Left cardiac atrium (tissue), 4 donors: ENCODE measurements at regions not wholly inside any gene's neighbourhood (a gene's known extent, or its start where the extent isn't known, plus 50 kb on each side); places are given as distances from the start of the nearest gene placed in this dataset.
"Not testable (repeated sequence)": the region's sequence is repeated elsewhere in the genome, so short reads cannot be mapped to it uniquely, and the experiment has no call there.

ENCODE experiments used
- ATAC-seq, 2 donors: fragments of 200-7000 bp; cut with Tn5 transposase; one replicate each; pipeline ENCODE4 v1.9.1; 2020; ENCODE audit warnings: mild to moderate bottlenecking in 2 of 2, moderate library complexity in 2 of 2
- DNase-seq: peaks from one replicate; pipeline ENCODE4 v3.0.0-alpha.2; 2020
- intact Hi-C, 2 donors: fragments of 100-400 bp; cut with DNase I; formaldehyde crosslinking; loops; one replicate each; pipeline versions ENCODE4 v1.14.1 to v1.15.1; 2022 to 2023
- microRNA-seq, 2 donors: library from miRNA; unstranded; fragments of <30 nt; microRNA quantifications; one replicate each; pipeline ENCODE4 v1.2.0, GENCODE V29; 2020
- donor health status: DM: no; HTN: yes; CAD: no.
- donor health status: DM: no; HTN: yes; CAD: no; lungs with severe emphysema.
- donor health status: DM: yes; HTN: yes; CAD: no.
- donor health status: Dilated cardiomyopathy.

DNA sequence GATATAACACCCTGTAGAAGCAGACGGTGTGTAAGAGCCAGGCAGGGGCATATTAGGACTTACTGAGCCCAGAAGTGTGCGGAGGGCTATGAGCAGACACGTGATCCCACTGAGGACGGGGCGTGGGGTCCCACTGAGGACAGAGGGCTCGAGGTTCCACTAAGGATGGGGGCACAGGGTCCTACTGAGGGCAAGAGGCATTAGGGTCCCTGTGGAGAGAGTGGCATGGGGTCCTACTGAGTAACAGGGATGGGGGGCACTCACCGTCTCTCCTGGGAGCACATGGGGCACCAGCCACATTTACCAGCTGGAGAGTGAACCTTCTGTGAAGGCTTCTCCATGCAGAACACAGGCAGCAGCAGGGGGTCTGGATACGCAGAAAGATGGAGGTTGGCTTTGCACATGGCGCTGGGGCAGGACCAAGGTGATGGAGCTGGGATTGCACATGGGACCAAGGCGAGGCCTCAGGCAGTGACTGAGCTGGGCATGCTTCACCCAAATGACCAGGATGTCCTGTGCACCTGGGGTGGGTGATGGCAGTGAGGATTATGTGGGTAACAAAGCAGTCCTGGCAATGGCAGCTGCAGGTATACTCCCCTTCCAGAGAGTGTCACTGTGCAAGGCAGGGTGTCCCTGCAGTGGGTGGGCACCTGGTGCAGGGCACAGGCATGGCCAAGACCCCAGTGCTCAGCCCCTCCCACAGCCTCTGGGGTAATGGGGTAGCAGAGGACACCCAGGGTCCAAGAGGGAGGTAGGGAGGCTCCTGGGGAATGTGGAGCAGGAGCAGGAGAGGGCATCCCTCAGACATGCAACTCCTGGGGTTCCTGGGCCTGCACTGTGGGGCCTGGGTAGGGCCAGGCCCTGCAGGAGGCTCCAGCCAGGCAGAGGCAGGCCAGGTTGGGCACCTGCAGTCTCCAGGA, 278.1 kb downstream of the TCERG1L start:
- intact Hi-C loops, result no loop called here
- no peak for DNase-seq
- peak in 1 of 2 donors; percentile 18 for ATAC-seq

GRCh38 chr10:131034451-131034850, 277.1 kb downstream of the TCERG1L start:
- intact Hi-C loops, result no loop called here
- no peak for ATAC-seq
- DNase-seq, result no peak

- no peak for ATAC-seq
- intact Hi-C loops, result no loop called here
Measured at GRCh38 chr10:131035779-131036178, 275.7 kb downstream of the TCERG1L start.

DNA sequence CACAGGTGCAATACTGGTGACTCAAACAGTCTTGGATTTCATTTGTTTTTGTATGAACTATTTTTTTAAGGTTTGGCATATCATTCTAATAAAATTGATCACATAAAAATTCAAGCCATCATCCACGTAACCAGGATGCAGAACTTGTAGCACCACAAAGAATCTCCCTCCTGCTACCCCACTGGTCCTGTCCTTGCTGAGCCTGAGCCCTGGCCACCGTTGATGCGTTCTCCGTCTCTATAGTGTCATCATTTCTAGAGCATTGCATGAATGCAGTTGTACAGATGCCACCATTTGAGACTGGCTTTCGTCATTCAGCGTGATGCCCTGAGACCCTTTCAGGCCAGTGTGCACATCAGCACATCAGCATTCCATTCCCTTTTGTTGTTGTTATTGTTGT, 273.5 kb downstream of the TCERG1L start:
- DNase-seq (no peak), ATAC-seq (no peak)
- intact Hi-C loops, result no loop called here

More at GRCh38 chr10:131035779-131036178, 275.7 kb downstream of the TCERG1L start:
- no peak for DNase-seq

- ATAC-seq, result no peak
- intact Hi-C loops, result no loop called here
- no peak for DNase-seq
Measured at GRCh38 chr10:131041031-131041430, 270.5 kb downstream of the TCERG1L start.

GRCh38 chr10:131041441-131041840, 270.1 kb downstream of the TCERG1L start:
- intact Hi-C loops, result no loop called here
- peak; percentile 17 to 53 for ATAC-seq
- no peak for DNase-seq

- intact Hi-C loops, ATAC-seq, DNase-seq: not testable (repeated sequence)
Measured at GRCh38 chr10:131042015-131042414, 269.5 kb downstream of the TCERG1L start.

Small RNA genes in the stretch of these regions (microRNA-seq; reads per million reads assigned to microRNA genes)
- 0.20 to 0.54 reads per million in 2 donors for gene MIR378C
